H1 (cell line): ENCODE measurements at regions not wholly inside any gene's neighbourhood (a gene's known extent, or its start where the extent isn't known, plus 50 kb on each side); places are given as distances from the start of the nearest gene placed in this dataset.

ENCODE experiments used
- CTCF ChIA-PET: fragments of 300-600 bp; sonication (Branson Sonifier 250); formaldehyde crosslinking; loops from one replicate; lab custom pipeline; 2021; ENCODE audit not compliant: partially characterized antibody; lab: Charles Lee
- POLR2A ChIA-PET: fragments of 300-600 bp; sonication (Branson Sonifier 250); formaldehyde crosslinking; loops from one replicate; lab custom pipeline; 2021; ENCODE audit warnings: inconsistent platforms; ENCODE audit not compliant: partially characterized antibody; lab: Charles Lee
- DNase-seq, 2 experiments: peaks; one replicate each; pipeline versions ENCODE4 v3.0.0 to v3.0.0-alpha.2; 2010 to 2022; ENCODE audit warnings: low spot score in 2 of 2, low read depth in 1 of 2, mixed read lengths in 1 of 2
- FAIRE-seq: peaks from 2 replicates; lab custom pipeline; 2011; peaks lifted over from hg19 to GRCh38; lab: Jason Lieb, UNC
- H2AFZ ChIP-seq: 2 replicates; pipeline ENCODE4 v1.8.1; 2012; ENCODE audit warnings: low read length, inconsistent platforms
- H2AK5ac ChIP-seq: 2 replicates; pipeline ENCODE4 v1.6.1; 2013; ENCODE audit warnings: low read depth, low read length
- H2BK120ac ChIP-seq: replicated peaks from 2 replicates; pipeline ENCODE3; 2013; ENCODE audit warnings: low read depth, low read length, inconsistent platforms
- H2BK12ac ChIP-seq: 2 replicates; pipeline ENCODE4 v1.6.1; 2013; ENCODE audit warnings: low read depth, low read length
- H2BK15ac ChIP-seq: 2 replicates; pipeline ENCODE4 v1.6.1; 2013; ENCODE audit warnings: low read length
- H2BK20ac ChIP-seq: 2 replicates; pipeline ENCODE4 v1.6.1; 2013; ENCODE audit warnings: low read length
- H2BK5ac ChIP-seq: 2 replicates; pipeline ENCODE4 v1.6.1; 2013; ENCODE audit warnings: low read depth, low read length
- H3K14ac ChIP-seq: 2 replicates; pipeline ENCODE4 v1.6.1; 2013; ENCODE audit warnings: inconsistent platforms; ENCODE audit not compliant: insufficient read length
- H3K18ac ChIP-seq: 2 replicates; pipeline ENCODE4 v1.6.1; 2013; ENCODE audit warnings: low read length; ENCODE audit errors: extremely low read depth
- H3K23ac ChIP-seq: 2 replicates; pipeline ENCODE4 v1.6.1; 2013; ENCODE audit warnings: inconsistent platforms; ENCODE audit not compliant: insufficient read length
- H3K23me2 ChIP-seq: 2 replicates; pipeline ENCODE4 v1.6.1; 2013; ENCODE audit warnings: low read depth, low read length
- H3K27ac ChIP-seq: 2 replicates; pipeline ENCODE4 v1.6.1; 2011; ENCODE audit warnings: low read depth, low read length, inconsistent platforms
- H3K27me3 ChIP-seq, 4 experiments: replicated peaks in 1 of 4; 1 replicate in 1 of 4; 2 replicates in 3 of 4; pipeline versions ENCODE4 v1.6.1 to v1.8.1; 2011 to 2013; ENCODE audit warnings: low read length in 3 of 4, mild to moderate bottlenecking in 3 of 4, inconsistent platforms in 2 of 4, mixed read lengths in 2 of 4, moderate library complexity in 1 of 4; ENCODE audit not compliant: control insufficient read depth in 3 of 4, insufficient read depth in 3 of 4; ENCODE audit errors: extremely low read depth in 1 of 4
- H3K36me3 ChIP-seq, 4 experiments: 2 replicates each; pipeline versions ENCODE4 v1.6.1 to v1.8.1; 2011 to 2013; ENCODE audit warnings: mild to moderate bottlenecking in 4 of 4, low read length in 3 of 4, moderate library complexity in 2 of 4, control low read depth in 1 of 4, inconsistent platforms in 1 of 4; ENCODE audit not compliant: insufficient read depth in 4 of 4, control insufficient read depth in 2 of 4
- H3K4ac ChIP-seq: replicated peaks from 2 replicates; pipeline ENCODE3; 2013; ENCODE audit warnings: low read length, low read depth, mixed read lengths, inconsistent platforms; ENCODE audit not compliant: insufficient read length
- H3K4me1 ChIP-seq, 4 experiments: replicated peaks in 1 of 4; 1 replicate in 1 of 4; 2 replicates in 3 of 4; pipeline versions ENCODE4 v1.6.1 to v1.8.1; 2011 to 2013; ENCODE audit warnings: low read length in 3 of 4, inconsistent platforms in 2 of 4, mixed read lengths in 1 of 4; ENCODE audit not compliant: insufficient read depth in 4 of 4, control insufficient read depth in 3 of 4
- H3K4me2 ChIP-seq, 2 experiments: 2 replicates each; pipeline versions ENCODE4 v1.6.1 to v1.8.1; 2011 to 2013; ENCODE audit warnings: low read depth in 2 of 2, low read length in 2 of 2, control low read depth in 1 of 2, inconsistent platforms in 1 of 2, mild to moderate bottlenecking in 1 of 2; ENCODE audit not compliant: insufficient read depth in 1 of 2
- H3K4me3 ChIP-seq, 4 experiments: fragments of 200-600, 300-600 bp in 1 of 4; sonication (generic), shearing (Covaris generic), sonication (Bioruptor Twin) in 1 of 4; 2 replicates each; pipeline versions ENCODE4 v1.5.1 to v1.8.1; 2011 to 2016; ENCODE audit warnings: low read length in 4 of 4, low read depth in 3 of 4, control low read depth in 2 of 4, inconsistent platforms in 2 of 4, mild to moderate bottlenecking in 2 of 4, mixed read lengths in 1 of 4, moderate library complexity in 1 of 4; ENCODE audit not compliant: insufficient read depth in 2 of 4; ENCODE audit errors: extremely low read depth in 1 of 4
- H3K56ac ChIP-seq: replicated peaks from 2 replicates; pipeline ENCODE3; 2013; ENCODE audit warnings: low read depth, mild to moderate bottlenecking, mixed read lengths, low read length, inconsistent platforms; ENCODE audit not compliant: insufficient read length
- H3K79me1 ChIP-seq: 2 replicates; pipeline ENCODE4 v1.6.1; 2013; ENCODE audit warnings: low read depth, low read length, control low read depth
- H3K79me2 ChIP-seq, 2 experiments: 2 replicates each; pipeline versions ENCODE4 v1.6.1 to v1.8.1; 2012 to 2013; ENCODE audit warnings: low read length in 2 of 2, mild to moderate bottlenecking in 2 of 2, inconsistent platforms in 1 of 2; ENCODE audit not compliant: insufficient read depth in 2 of 2, control insufficient read depth in 1 of 2
- H3K9ac ChIP-seq, 4 experiments: replicated peaks in 1 of 4; 1 replicate in 1 of 4; 2 replicates in 3 of 4; pipeline versions ENCODE4 v1.6.1 to v1.8.1; 2011 to 2013; ENCODE audit warnings: low read depth in 3 of 4, low read length in 3 of 4, control low read depth in 2 of 4, mild to moderate bottlenecking in 2 of 4, moderate library complexity in 2 of 4, inconsistent platforms in 1 of 4; ENCODE audit errors: extremely low read depth in 1 of 4
- H3K9me3 ChIP-seq, 2 experiments: 2 replicates each; pipeline versions ENCODE4 v1.6.1 to v1.8.1; 2012 to 2013; ENCODE audit warnings: mild to moderate bottlenecking in 2 of 2, moderate library complexity in 2 of 2, control low read depth in 1 of 2, inconsistent platforms in 1 of 2, low read depth in 1 of 2, low read length in 1 of 2, mixed read lengths in 1 of 2; ENCODE audit not compliant: insufficient read depth in 2 of 2
- H4K20me1 ChIP-seq, 2 experiments: replicated peaks in 1 of 2; 2 replicates each; pipeline versions ENCODE3 to v1.8.1; 2011 to 2013; ENCODE audit warnings: inconsistent platforms in 2 of 2, low read length in 2 of 2, mild to moderate bottlenecking in 1 of 2; ENCODE audit not compliant: insufficient read depth in 2 of 2, control insufficient read depth in 1 of 2
- H4K5ac ChIP-seq: 2 replicates; pipeline ENCODE4 v1.6.1; 2013; ENCODE audit warnings: low read length, low read depth, mixed read lengths, inconsistent platforms; ENCODE audit not compliant: insufficient read length
- H4K8ac ChIP-seq: 2 replicates; pipeline ENCODE4 v1.8.0; 2013; ENCODE audit warnings: mild to moderate bottlenecking, moderate library complexity, low read length, inconsistent platforms; ENCODE audit not compliant: insufficient read depth; ENCODE audit errors: extremely low read depth
- H4K91ac ChIP-seq: replicated peaks from 2 replicates; pipeline ENCODE3; 2013; ENCODE audit warnings: low read length, mixed read lengths, inconsistent platforms; ENCODE audit not compliant: insufficient read length
- TAF1 ChIP-seq: IDR thresholded peaks from 2 replicates; pipeline ENCODE4 v1.6.1; 2011; ENCODE audit warnings: mild to moderate bottlenecking, low read depth, low read length
- WGBS, 2 experiments: shearing (Covaris generic) in 1 of 2; methylation state at CpG; one replicate each; pipeline versions ENCODE4 v1.1.6 to v1.1.7; 2013 to 2015; ENCODE audit warnings: low lambda C conversion rate in 2 of 2, mixed read lengths in 2 of 2, inconsistent platforms in 1 of 2, low coverage in 1 of 2, missing lambda C conversion rate in 1 of 2; ENCODE audit not compliant: insufficient replicate concordance in 2 of 2, insufficient coverage in 1 of 2, insufficient read length in 1 of 2; ENCODE audit errors: extremely low coverage in 1 of 2, missing lambda C conversion rate in 1 of 2; 5-methylcytosine and 5-hydroxymethylcytosine counted together

DNA sequence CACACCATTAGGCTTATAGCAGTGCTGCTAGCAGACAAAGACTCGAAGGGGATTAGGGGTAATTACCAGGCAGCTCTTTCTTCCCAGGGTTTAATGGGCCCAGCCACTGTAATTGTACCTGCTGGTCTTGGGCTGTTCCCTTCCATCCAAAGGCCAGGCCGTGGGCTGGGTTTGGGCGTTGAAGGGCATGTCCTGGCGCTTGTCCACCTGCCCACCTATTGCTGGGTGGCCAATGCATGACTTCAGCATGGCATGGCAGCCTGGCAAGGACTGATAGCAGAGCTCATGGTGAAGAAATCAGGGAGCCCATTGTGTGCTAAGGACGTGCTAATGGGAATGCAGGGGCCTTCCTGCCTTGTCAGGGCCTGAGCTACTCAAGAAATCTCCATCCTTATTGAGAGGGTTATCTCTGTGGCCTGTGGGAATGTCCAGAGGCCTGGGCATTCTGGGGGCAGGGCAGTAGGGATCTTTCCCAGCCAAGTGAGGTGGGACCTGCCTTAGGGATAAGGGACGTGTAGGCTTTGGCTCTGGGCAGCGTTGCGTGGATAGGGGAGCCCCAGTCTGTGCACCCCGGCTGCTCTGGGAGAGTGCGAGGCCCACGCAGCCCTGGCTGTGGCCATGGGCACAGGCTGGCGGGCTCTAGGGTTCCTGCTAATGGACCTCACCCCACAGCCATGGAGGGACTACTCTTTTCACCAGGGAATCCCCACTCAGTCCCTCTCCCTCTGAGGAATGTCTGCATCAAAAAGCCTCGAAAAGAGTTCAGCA, 116.1 kb upstream of the PITX1 start:
- H3K9me3 ChIP-seq, result 0 out of 4 replicates have a peak, but pooled peaks cover 0 to 3% of the 10 kb centered on the region in 2 experiments
- no peak overlapping the region for H3K4me2 ChIP-seq
- no peak overlapping the region for H3K4ac ChIP-seq
- H3K18ac ChIP-seq, result no peak overlapping the region; the same call in 1 of the 2 replicates
- no peaks in the 10 kb centered on the region; a peak in 1 of 7 replicates for H3K27me3 ChIP-seq
- no peak overlapping the region for H2BK20ac ChIP-seq
- TF ChIP-seq TAF1, result no peak
- CTCF ChIA-PET, result interaction anchor here (0.9 to 1.5 kb wide), 2 partner anchors 12 to 26 kb away, joined by 3 read pairs; no protein-coding TSS in a partner anchor
- no peak overlapping the region for H3K27ac ChIP-seq
- no peak for DNase-seq
- peak overlapping the region; percentile 16; the same call in 1 of the 2 replicates for H2AFZ ChIP-seq
- no peak overlapping the region for H3K14ac ChIP-seq
- H2BK5ac ChIP-seq, result no peak overlapping the region; the same call in 1 of the 2 replicates
- no peaks in the 10 kb centered on the region for H3K79me2 ChIP-seq
- H2AK5ac ChIP-seq, result no peak overlapping the region
- H3K23ac ChIP-seq, result no peak overlapping the region
- POLR2A ChIA-PET, result no interaction called here
- no peak overlapping the region for H2BK15ac ChIP-seq
- WGBS, 2 experiments, result 80% methylated on average over 13 of the region's 13 CpGs; no CpG with 5 or more reads in 1 of the 2 experiments
- H3K36me3 ChIP-seq, result no peaks in the 10 kb centered on the region
- H4K5ac ChIP-seq, result no peak overlapping the region
- no peak overlapping the region for H2BK12ac ChIP-seq
- no peak overlapping the region for H3K9ac ChIP-seq
- H3K56ac ChIP-seq, result no peak overlapping the region
- H3K79me1 ChIP-seq, result no peaks in the 10 kb centered on the region
- H3K4me1 ChIP-seq, result peaks cover 0 to 6% (median 3%) of the 10 kb centered on the region in 4 experiments; a peak in 4 of 7 replicates
- no peak overlapping the region for H4K91ac ChIP-seq
- H4K20me1 ChIP-seq, result no peaks in the 10 kb centered on the region
- H2BK120ac ChIP-seq, result no peak overlapping the region
- no peak for FAIRE-seq
- no peaks in the 10 kb centered on the region for H3K23me2 ChIP-seq
- peak overlapping the region; percentile 0; the same call in 1 of the 2 replicates for H4K8ac ChIP-seq
- H3K4me3 ChIP-seq, result no peak overlapping the region
